GM18526 (cell line): ENCODE measurements at regions not wholly inside any gene's neighbourhood (a gene's known extent, or its start where the extent isn't known, plus 50 kb on each side); places are given as distances from the start of the nearest gene placed in this dataset.

Source experiments
- POLR2A ChIP-seq: IDR thresholded peaks from 3 replicates; pipeline ENCODE4 v1.6.1; 2011; ENCODE audit not compliant: insufficient read length; ENCODE audit errors: extremely low read depth

DNA sequence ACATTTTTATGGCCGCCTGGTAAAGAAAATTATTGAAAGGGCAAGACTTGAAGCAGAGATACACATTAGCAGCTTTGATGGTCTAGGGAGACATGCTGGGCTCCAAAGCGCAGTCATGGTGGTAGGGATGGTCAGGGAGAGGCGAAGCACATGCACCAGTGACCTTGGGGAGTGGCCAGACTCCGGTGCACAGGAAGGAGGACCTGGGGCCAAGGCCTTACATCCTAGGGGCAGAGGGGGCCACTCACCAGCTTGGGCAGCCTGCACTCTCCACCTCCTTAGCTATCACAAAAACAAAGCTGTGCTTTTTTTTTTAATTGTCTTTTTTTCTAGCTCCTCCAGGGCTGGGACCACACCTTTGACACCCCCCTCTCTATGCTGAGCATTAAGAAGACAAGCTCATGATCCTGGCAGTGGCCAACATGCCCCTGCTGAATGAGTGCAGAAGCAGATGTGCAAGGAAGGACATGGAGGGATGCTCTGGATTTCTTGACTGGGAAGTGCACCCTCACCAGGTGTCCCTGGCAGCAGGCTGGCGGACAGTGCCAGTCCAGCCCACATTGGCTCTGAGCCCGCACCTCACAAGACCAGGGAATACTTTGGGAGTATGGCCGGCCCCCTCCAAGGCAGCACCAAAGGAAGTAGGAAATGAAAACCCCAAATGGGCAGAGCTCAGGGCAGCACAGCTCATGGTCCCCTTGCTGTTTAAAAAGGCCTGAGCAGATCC lies 619.9 kb downstream of the TBC1D22A start:
- TF ChIP-seq POLR2A = no peak

DNA sequence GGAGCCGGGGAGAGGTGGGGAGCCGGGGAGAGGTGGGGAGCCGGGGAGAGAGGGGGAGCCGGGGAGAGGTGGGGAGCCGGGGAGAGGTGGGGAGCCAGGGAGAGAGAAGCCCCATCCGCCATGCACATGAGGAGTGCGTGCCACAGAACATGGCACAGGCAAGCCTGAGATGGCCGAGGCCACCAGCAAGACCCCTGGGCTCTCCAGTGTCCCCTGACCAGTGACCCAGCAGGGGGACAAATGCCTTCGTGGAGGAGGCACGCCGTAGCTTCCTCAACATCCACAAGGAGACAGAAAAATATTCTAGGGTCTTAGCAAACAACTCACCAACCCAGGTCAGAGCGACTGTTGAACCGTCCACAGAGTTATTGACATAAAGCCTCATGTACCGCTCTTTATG lies 618.8 kb downstream of the TBC1D22A start:
- TF ChIP-seq POLR2A = no peak

DNA sequence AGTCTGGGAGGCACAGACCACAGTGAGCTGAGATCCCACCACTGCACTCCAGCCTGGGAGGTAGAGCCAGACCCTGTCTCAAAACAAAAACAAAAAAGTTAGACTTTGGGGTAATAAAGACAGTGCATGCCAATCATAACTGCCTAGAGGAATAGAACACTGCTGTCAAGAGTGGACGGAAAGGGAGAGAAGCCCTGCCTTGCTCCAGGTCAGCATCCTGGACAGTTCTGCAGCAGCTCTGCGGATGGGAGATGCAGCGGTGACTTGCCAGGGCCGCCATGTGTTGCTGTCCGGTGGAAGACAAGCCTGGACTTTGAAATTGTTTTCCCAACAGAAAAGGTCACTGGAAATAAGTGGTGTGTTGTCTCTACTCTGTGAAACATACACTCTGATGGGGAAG lies 618.2 kb downstream of the TBC1D22A start:
- TF ChIP-seq POLR2A = no peak

DNA sequence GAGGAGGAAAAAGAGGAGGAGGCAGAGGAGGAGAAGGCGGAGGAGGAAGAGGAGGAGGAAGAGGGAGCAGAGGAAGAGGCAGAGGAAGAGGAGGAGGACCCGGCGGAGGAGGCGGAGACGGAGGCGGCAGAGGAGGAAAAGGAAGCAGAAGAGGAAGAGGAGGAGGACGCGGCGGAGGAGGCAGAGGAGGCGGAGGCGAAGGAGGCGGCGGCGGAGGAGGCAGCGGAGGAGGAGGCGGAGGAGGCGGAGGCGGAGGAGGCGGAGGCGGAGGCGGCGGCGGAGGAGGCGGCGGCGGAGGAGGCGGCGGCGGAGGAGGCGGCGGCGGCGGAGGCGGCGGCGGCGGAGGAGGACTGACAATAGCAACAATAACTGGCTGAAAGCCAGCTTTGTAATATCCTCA lies 616.6 kb downstream of the TBC1D22A start:
- TF ChIP-seq POLR2A = no peak

GRCh38 chr22:47377926-47378560 lies 615.6 kb downstream of the TBC1D22A start:
- no peak for TF ChIP-seq POLR2A

DNA sequence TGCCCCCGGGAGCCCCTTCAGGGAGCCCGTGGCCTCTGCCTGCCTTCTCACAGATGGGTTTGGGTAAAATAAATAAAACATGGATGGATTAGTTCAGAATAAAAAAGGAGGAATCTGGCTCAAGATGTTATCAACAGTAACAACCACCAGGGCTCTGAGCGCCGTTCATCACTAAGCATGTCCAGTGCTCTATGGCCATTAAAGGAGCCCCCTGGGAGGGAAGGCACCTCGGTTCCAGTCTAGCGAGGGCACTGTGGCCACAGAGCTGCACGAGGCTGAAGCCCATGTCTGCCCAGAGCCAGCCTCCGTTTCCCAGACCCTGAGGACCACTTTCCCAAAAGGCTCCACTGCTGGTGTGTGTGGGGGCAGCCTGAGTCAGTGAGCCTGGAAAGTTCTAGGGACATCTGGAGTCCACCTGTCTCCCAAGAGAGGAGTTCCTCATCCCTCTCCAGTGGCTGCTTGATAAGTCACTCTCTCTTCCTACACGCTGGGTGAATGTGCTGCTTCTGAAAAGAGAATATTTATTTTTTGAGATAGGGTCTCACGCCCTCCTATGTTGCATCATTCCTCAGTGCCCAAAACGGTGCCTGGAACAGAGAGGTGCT lies 614.6 kb downstream of the TBC1D22A start:
- TF ChIP-seq POLR2A = no peak

DNA sequence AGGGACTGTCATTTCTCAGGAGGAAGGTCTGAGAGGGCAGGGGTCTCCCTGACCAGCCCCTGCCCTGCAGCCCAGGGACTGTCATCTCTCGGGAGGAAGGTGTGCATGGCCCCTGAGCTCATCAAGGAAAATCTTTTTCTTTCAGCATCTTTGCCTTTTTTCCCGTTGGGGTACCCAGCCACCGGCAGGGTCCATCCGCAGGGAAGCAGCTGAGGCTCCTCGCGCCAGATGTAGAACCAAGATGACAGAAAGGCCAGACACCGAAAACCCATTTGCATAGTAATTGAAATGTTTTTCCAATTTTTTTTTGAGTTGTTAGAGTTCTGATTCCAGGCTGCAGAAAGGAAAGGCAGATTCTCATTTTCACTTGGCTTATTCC lies 613.9 kb downstream of the TBC1D22A start:
- TF ChIP-seq POLR2A = no peak

- no peak for TF ChIP-seq POLR2A
Measured at GRCh38 chr22:47375621-47376321, 613.3 kb downstream of the TBC1D22A start.

GRCh38 chr22:47374901-47375575 lies 612.6 kb downstream of the TBC1D22A start:
- no peak for TF ChIP-seq POLR2A

DNA sequence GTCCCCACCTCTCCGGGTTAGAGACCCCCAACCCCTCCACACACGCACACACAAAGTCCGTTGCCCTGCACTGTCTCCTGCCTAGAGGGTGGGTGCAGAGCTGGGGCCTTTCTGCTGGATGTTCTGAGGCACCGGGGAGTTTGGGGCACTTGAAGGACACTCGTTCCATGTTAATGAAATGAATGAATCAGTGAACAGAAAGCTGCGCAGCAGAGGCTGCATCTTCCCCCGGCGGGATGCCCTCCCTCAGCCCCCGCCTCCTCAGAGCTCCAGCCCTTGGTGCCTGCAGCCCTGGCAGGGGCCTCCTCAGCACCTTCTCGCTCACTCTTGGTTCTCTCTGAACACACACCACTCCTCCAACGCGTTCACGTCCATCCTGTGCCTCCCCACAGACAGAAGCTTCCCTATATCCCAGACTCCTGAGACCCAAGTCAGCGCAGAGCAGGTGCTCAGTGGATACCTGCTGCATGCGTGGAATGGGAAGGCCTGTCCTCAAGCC lies 611.9 kb downstream of the TBC1D22A start:
- no peak for TF ChIP-seq POLR2A

GRCh38 chr22:47373648-47374272 lies 611.3 kb downstream of the TBC1D22A start:
- TF ChIP-seq POLR2A = no peak

DNA sequence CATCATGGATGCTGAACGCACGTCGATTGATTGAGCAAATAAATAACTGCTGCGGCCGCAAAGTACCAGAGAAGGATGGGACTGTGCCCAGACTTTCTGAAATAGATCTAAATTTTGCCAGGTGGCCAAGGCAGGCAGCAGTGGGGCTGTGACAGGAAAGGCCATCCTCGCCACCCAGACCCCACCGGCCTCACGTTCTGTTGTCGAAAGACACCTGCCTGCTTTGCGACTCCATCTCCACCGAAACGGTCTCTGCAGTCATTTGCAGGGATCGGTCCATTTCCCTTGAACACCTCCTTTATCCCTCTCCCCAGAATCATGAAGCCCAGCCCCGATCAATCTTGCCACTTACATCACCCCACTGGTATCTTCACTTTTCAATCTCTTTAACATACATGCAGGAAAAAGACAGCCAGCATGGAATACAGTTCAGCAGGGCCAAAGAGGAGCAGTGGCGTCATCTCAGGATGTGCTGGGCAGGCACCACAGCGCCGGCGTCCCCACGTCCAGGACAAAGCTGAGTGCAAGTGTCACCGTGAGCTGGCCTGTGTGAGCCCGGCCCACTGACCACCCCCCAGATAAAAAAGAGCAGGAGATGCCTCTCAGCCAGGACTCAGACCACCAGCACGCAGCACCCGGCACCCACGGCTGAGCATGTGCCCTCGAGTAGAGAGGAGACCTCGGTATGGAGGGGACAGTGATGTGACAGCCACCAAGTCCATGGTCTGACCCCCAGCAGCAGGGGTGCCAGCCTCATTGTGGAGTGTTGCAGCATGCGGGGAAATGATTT lies 610.3 kb downstream of the TBC1D22A start:
- TF ChIP-seq POLR2A = no peak

- TF ChIP-seq POLR2A = no peak
Measured at GRCh38 chr22:47372111-47372581, 609.7 kb downstream of the TBC1D22A start.
